ENCODE measurements at regions not wholly inside any gene's neighbourhood (a gene's known extent, or its start where the extent isn't known, plus 50 kb on each side); places are given as distances from the start of the nearest gene placed in this dataset.

DNA sequence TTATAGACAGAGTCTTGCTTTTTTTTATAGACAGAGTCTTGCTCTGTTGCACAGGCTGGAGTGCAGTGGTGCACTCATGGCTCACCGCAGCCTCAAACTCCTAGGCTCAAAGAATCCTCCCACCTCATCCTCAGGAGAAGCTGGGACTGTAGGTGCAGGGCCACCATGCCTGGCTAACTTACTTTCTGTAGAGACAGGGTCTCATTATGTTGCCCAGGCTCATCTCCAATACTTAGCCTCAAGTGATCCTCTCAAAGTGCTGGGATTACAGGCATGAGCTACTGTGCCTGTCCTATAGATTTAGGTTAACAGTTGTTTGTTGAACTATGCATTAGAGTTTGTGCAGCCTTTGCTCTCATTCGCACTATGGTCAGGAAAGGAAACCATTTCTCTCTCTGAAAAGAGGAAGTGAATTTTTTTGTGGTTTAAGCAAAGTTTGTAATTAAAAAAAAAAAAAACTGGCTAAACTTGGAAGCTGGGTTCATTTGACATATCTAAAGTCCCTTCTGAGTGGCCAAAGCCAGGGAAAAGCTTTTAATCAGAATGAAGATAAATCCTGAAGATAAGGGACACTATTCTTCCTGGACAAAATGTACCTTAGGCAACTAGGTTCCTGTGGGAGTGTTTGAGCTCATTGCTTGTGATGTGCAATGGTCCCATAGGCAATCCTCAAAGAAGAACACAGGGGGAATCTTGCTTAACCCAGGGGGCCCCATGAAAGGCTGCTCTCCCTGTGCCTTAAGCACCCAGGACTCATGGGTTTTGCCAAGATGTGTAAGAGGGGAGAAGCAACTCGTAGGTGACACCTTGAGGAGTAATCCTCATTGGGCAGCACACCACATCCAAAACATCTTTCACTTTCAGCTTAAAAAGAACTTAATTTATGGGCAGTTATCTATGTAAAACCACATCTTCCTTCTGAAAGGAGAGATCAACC, 201.7 kb downstream of the MREG start:
- no peak for TF ChIP-seq EZH2phosphoT487 (IDR thresholded peaks at IDR 0.05; ENCODE audit: insufficient read depth, low read depth)
- no peak for TF ChIP-seq EZH2 (IDR thresholded peaks at IDR 0.05; ENCODE audit: insufficient read depth, poor library complexity, severe bottlenecking)
